HCT116 (cell line): ENCODE measurements at regions not wholly inside any gene's neighbourhood (a gene's known extent, or its start where the extent isn't known, plus 50 kb on each side); places are given as distances from the start of the nearest gene placed in this dataset.

ENCODE experiments used
- ATAC-seq: fragments of 200-7000 bp; cut with Tn5 transposase; 2 replicates; pipeline ENCODE4 v1.9.1; 2020; ENCODE audit warnings: mild to moderate bottlenecking, moderate library complexity
- BruUV-seq: library from RNA; stranded (reverse); fragments of 400-500 nt; replicated peaks from 2 replicates; lab custom pipeline; 2021; lab: Mats Ljungman, UMichigan
- CTCF ChIA-PET: fragments of 300-600 bp; sonication (Branson Sonifier 250); formaldehyde crosslinking; loops from one replicate; lab custom pipeline; 2021; ENCODE audit warnings: antibody characterized with exemption; lab: Charles Lee
- POLR2A ChIA-PET: fragments of 300-600, 350-600 bp; sonication (Branson Sonifier 250); formaldehyde crosslinking; loops from one replicate; lab custom pipeline; 2021; ENCODE audit warnings: antibody characterized with exemption; lab: Charles Lee
- RAD21 ChIA-PET, 2 experiments: fragments of 300-600 bp; sonication (Branson Sonifier 250); formaldehyde crosslinking; loops; one replicate each; lab custom pipeline; 2023; ENCODE audit warnings: low total read pairs in 2 of 2; ENCODE audit not compliant: uncharacterized antibody in 2 of 2, unreplicated experiment in 2 of 2, low non-redundant PET in 1 of 2; lab: Charles Lee
- DNase-seq: peaks from one replicate; pipeline ENCODE4 v3.0.0-alpha.2; 2010; ENCODE audit warnings: low read depth, low spot score
- H2AFZ ChIP-seq: fragments of 200-600 bp; shearing (Covaris generic), sonication (generic); 2 replicates; pipeline ENCODE4 v1.6.1; 2017; ENCODE audit warnings: low read depth, mixed run types, mixed read lengths, antibody characterized with exemption, low read length; ENCODE audit not compliant: poor library complexity, severe bottlenecking
- H3K27ac ChIP-seq: 2 replicates; pipeline ENCODE4 v1.5.1; 2012; ENCODE audit warnings: low read depth, low read length
- H3K27me3 ChIP-seq: fragments of 200-600 bp; sonication (generic); 2 replicates; pipeline ENCODE4 v1.6.1; 2016; ENCODE audit warnings: mixed run types, low read length, mixed read lengths; ENCODE audit not compliant: insufficient read depth
- H3K36me3 ChIP-seq, 2 experiments: fragments of 200-500 bp in 1 of 2; fragments of 200-600 bp in 1 of 2; sonication (Bioruptor generic) in 1 of 2; sonication (generic) in 1 of 2; 2 replicates each; pipeline versions ENCODE4 v1.5.1 to v1.6.1; 2014 to 2016; ENCODE audit warnings: low read length in 2 of 2, inconsistent platforms in 1 of 2, mixed read lengths in 1 of 2, mixed run types in 1 of 2; ENCODE audit not compliant: insufficient read depth in 2 of 2, control insufficient read depth in 1 of 2
- H3K4me1 ChIP-seq, 2 experiments: fragments of 200-600 bp in 1 of 2; sonication (generic) in 1 of 2; 2 replicates each; pipeline versions ENCODE4 v1.5.1 to v1.6.1; 2012 to 2017; ENCODE audit warnings: low read length in 2 of 2, inconsistent platforms in 1 of 2, mild to moderate bottlenecking in 1 of 2, mixed read lengths in 1 of 2, mixed run types in 1 of 2, moderate library complexity in 1 of 2; ENCODE audit not compliant: insufficient read depth in 2 of 2, control insufficient read depth in 1 of 2
- H3K4me2 ChIP-seq: fragments of 200-600 bp; sonication (generic); 2 replicates; pipeline ENCODE4 v1.6.1; 2017; ENCODE audit warnings: mixed run types, low read length, mixed read lengths
- H3K4me3 ChIP-seq, 2 experiments: fragments of 200-600 bp in 1 of 2; sonication (generic) in 1 of 2; replicated peaks in 1 of 2; 2 replicates each; pipeline ENCODE4 v1.5.1; 2011 to 2016; ENCODE audit warnings: low read length in 2 of 2, control low read depth in 1 of 2, low read depth in 1 of 2, mild to moderate bottlenecking in 1 of 2, mixed read lengths in 1 of 2, mixed run types in 1 of 2
- H3K79me2 ChIP-seq: fragments of 200-600 bp; sonication (generic); 2 replicates; pipeline ENCODE4 v1.6.1; 2017; ENCODE audit warnings: mild to moderate bottlenecking, mixed run types, low read length, moderate library complexity, mixed read lengths; ENCODE audit not compliant: insufficient read depth
- H3K9ac ChIP-seq: fragments of 200-600 bp; sonication (generic); 2 replicates; pipeline ENCODE4 v1.6.1; 2016; ENCODE audit warnings: low read length, mixed read lengths
- H3K9me2 ChIP-seq: fragments of 200-600 bp; sonication (generic), shearing (Covaris generic); 2 replicates; pipeline ENCODE4 v1.6.1; 2017; ENCODE audit warnings: mixed run types, mild to moderate bottlenecking, moderate library complexity; ENCODE audit not compliant: insufficient read depth
- H3K9me3 ChIP-seq, 2 experiments: fragments of 200-500 bp in 1 of 2; fragments of 200-600 bp in 1 of 2; sonication (Bioruptor generic) in 1 of 2; sonication (generic) in 1 of 2; 2 replicates each; pipeline ENCODE4 v1.6.1; 2014 to 2017; ENCODE audit warnings: low read length in 2 of 2, mixed read lengths in 2 of 2, inconsistent platforms in 1 of 2, low read depth in 1 of 2, mild to moderate bottlenecking in 1 of 2, mixed run types in 1 of 2, moderate library complexity in 1 of 2; ENCODE audit not compliant: control insufficient read depth in 1 of 2, insufficient read depth in 1 of 2
- H4K20me1 ChIP-seq: fragments of 200-600 bp; sonication (generic), shearing (Covaris generic); 2 replicates; pipeline ENCODE4 v1.6.1; 2017; ENCODE audit warnings: mixed run types, mild to moderate bottlenecking, moderate library complexity; ENCODE audit not compliant: insufficient read depth
- ATF3 ChIP-seq: IDR thresholded peaks from 2 replicates; pipeline ENCODE4 v1.6.1; 2012
- EGR1 ChIP-seq: IDR thresholded peaks from 2 replicates; pipeline ENCODE4 v1.6.1; 2012; ENCODE audit warnings: low read depth
- ELF1 ChIP-seq: IDR thresholded peaks from 2 replicates; pipeline ENCODE4 v1.6.1; 2012; ENCODE audit warnings: low read depth, borderline replicate concordance
- EZH2phosphoT487 ChIP-seq: fragments of 200-600 bp; IDR thresholded peaks from 2 replicates; pipeline ENCODE4 v1.6.1; 2018; ENCODE audit warnings: antibody characterized with exemption, borderline replicate concordance
- POLR2AphosphoS5 ChIP-seq: IDR thresholded peaks from 2 replicates; pipeline ENCODE4 v1.6.1; 2011; ENCODE audit warnings: mild to moderate bottlenecking, low read depth, low read length, moderate library complexity
- SP1 ChIP-seq: IDR thresholded peaks from 2 replicates; pipeline ENCODE4 v1.6.1; 2012; ENCODE audit warnings: low read depth
- ZBTB33 ChIP-seq: IDR thresholded peaks from 2 replicates; pipeline ENCODE4 v1.6.1; 2011; ENCODE audit warnings: mild to moderate bottlenecking, low read length, moderate library complexity; ENCODE audit not compliant: insufficient replicate concordance; ENCODE audit errors: extremely low read depth
- ZNF274 ChIP-seq: fragments of 200-500 bp; sonication (Bioruptor generic); IDR thresholded peaks from 2 replicates; pipeline ENCODE4 v1.6.1; 2014; ENCODE audit warnings: mild to moderate bottlenecking, low read depth, low read length, inconsistent platforms
- intact Hi-C: fragments of 100-400 bp; cut with micrococcal nuclease; formaldehyde crosslinking; loops from 2 replicates; pipeline ENCODE4 v1.10.0; 2022
- TF ChIP-seq, protein P1 (sequence below), 3 experiments: fragments of 200-600 bp in 1 of 3; sonication (generic) in 1 of 3; IDR thresholded peaks in 2 of 3; conservative IDR thresholded peaks in 1 of 3; 2 replicates each; pipeline ENCODE4 v1.5.1; 2012 to 2017; ENCODE audit warnings: low read depth in 2 of 3, low read length in 2 of 3, antibody characterized with exemption in 1 of 3, borderline replicate concordance in 1 of 3, control low read depth in 1 of 3, mild to moderate bottlenecking in 1 of 3, mixed read lengths in 1 of 3, mixed run types in 1 of 3, moderate library complexity in 1 of 3; ENCODE audit not compliant: insufficient read depth in 1 of 3

DNA sequence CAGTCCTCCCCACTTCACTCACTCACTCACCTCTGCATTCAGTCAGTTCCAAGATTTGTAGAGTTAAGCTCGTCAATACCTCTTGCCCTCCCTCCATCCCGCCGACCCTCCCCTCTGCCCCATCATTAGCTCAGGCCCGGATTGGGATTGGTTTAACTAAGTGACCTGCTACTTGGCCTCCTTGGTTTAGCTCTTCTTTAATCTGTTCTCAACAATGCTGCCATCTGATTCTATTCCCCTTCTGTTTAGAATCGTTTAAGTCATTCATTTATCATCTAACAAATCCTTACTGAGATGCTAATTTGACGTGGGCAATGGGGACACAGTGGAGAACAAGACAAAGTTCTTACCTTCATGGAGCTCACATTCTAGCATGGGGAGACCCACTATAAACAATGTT, 204.6 kb downstream of the MTX2 start:
- no peaks in the 10 kb centered on the region for H3K27me3 ChIP-seq
- intact Hi-C loops, result no loop called here
- no peaks in the 10 kb centered on the region for H3K79me2 ChIP-seq
- RAD21 ChIA-PET, result no interaction called here
- H3K4me3 ChIP-seq, result no peak overlapping the region
- no peaks in the 10 kb centered on the region for H3K9me3 ChIP-seq
- POLR2A ChIA-PET, result interaction anchor here (0.7 to 1.4 kb wide), 2 partner anchors 19 to 169 kb away, joined by 3 read pairs; no protein-coding TSS in a partner anchor
- H3K27ac ChIP-seq, result no peak overlapping the region
- CTCF ChIA-PET, result no interaction called here
- no peak overlapping the region for H3K9ac ChIP-seq
- H3K36me3 ChIP-seq, result no peaks in the 10 kb centered on the region
- TF ChIP-seq ZNF274 (no peak), ELF1 (no peak), ATF3 (no peak), EGR1 (no peak), SP1 (no peak), EZH2phosphoT487 (no peak), POLR2AphosphoS5 (no peak)
- BruUV-seq, result no TSS peak
- H4K20me1 ChIP-seq, result no peaks in the 10 kb centered on the region
- DNase-seq (no peak), ATAC-seq (no peak)
- no peaks in the 10 kb centered on the region for H3K4me1 ChIP-seq
- no peaks in the 10 kb centered on the region for H3K9me2 ChIP-seq
- no peak overlapping the region for H2AFZ ChIP-seq
- no peak overlapping the region for H3K4me2 ChIP-seq

DNA sequence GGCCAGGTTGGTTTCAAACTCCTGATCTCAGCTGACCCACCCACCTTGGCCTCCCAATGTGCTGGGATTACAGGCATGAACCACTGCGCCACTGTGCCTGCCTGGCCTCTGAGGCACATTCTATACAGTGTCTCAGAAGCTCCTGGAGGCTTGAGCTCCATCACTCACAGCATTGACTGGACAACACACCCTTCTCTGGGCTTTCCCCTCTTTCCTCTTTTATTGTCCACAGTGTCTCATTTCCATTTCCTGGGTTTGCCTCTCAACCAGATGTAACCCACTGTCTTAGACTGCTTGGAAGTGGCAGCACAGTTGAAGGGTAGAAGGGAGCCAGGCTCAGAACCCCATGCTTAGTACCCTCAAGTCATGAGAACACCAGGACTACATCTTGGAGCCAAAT, 208.1 kb downstream of the MTX2 start:
- TF ChIP-seq SP1, result no peak
- no peak for TF ChIP-seq ZNF274
- TF ChIP-seq EZH2phosphoT487, result no peak
- TF ChIP-seq ZBTB33, result no peak
- TF ChIP-seq, protein P1, sequence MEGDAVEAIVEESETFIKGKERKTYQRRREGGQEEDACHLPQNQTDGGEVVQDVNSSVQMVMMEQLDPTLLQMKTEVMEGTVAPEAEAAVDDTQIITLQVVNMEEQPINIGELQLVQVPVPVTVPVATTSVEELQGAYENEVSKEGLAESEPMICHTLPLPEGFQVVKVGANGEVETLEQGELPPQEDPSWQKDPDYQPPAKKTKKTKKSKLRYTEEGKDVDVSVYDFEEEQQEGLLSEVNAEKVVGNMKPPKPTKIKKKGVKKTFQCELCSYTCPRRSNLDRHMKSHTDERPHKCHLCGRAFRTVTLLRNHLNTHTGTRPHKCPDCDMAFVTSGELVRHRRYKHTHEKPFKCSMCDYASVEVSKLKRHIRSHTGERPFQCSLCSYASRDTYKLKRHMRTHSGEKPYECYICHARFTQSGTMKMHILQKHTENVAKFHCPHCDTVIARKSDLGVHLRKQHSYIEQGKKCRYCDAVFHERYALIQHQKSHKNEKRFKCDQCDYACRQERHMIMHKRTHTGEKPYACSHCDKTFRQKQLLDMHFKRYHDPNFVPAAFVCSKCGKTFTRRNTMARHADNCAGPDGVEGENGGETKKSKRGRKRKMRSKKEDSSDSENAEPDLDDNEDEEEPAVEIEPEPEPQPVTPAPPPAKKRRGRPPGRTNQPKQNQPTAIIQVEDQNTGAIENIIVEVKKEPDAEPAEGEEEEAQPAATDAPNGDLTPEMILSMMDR (IDR thresholded peaks at IDR 0.05 in 2 of 3, conservative IDR thresholded peaks at IDR 0.05 in 1 of 3; ENCODE audit: borderline replicate concordance in 1 of 3, insufficient read depth in 1 of 3, low read depth in 2 of 3, low read length in 2 of 3), result no peak
- H3K9ac ChIP-seq, result no peak overlapping the region
- H3K79me2 ChIP-seq, result no peaks in the 10 kb centered on the region
- intact Hi-C loops, result no loop called here
- no peak overlapping the region for H3K4me2 ChIP-seq
- no peaks in the 10 kb centered on the region for H3K4me1 ChIP-seq
- POLR2A ChIA-PET, result no interaction called here
- no TSS peak for BruUV-seq
- H3K9me2 ChIP-seq, result no peaks in the 10 kb centered on the region
- H3K27me3 ChIP-seq, result no peaks in the 10 kb centered on the region
- DNase-seq (no peak), ATAC-seq (no peak)
- H3K27ac ChIP-seq, result no peak overlapping the region
- no peaks in the 10 kb centered on the region for H3K9me3 ChIP-seq
- H2AFZ ChIP-seq, result no peak overlapping the region
- CTCF ChIA-PET, result interaction anchor here (2.5 kb wide), 1 partner anchor 22 kb away, joined by 5 read pairs; no protein-coding TSS in a partner anchor
- H3K4me3 ChIP-seq, result no peak overlapping the region
- H4K20me1 ChIP-seq, result no peaks in the 10 kb centered on the region
- no peaks in the 10 kb centered on the region for H3K36me3 ChIP-seq
- RAD21 ChIA-PET, result no interaction called here
